Osteocyte (in vitro differentiated cells): ENCODE measurements at regions not wholly inside any gene's neighbourhood (a gene's known extent, or its start where the extent isn't known, plus 50 kb on each side); places are given as distances from the start of the nearest gene placed in this dataset.

Source experiments
- DNase-seq: peaks from one replicate; pipeline ENCODE4 v3.0.0; 2021; ENCODE audit warnings: mixed read lengths; ENCODE audit not compliant: unreplicated experiment; ENCODE audit errors: extremely low spot score
- H3K27ac Mint-ChIP-seq: one replicate; pipeline ENCODE4 v1.8.0; 2021; ENCODE audit warnings: mild to moderate bottlenecking, mixed read lengths; ENCODE audit not compliant: unreplicated experiment
- H3K27me3 Mint-ChIP-seq: one replicate; pipeline ENCODE4 v1.8.0; 2021; ENCODE audit warnings: mixed read lengths; ENCODE audit not compliant: unreplicated experiment
- H3K36me3 Mint-ChIP-seq: one replicate; pipeline ENCODE4 v1.8.0; 2021; ENCODE audit warnings: mixed read lengths; ENCODE audit not compliant: unreplicated experiment
- H3K4me1 Mint-ChIP-seq: one replicate; pipeline ENCODE4 v1.8.0; 2021; ENCODE audit warnings: mixed read lengths; ENCODE audit not compliant: unreplicated experiment
- H3K4me3 Mint-ChIP-seq: one replicate; pipeline ENCODE4 v1.8.0; 2021; ENCODE audit warnings: mild to moderate bottlenecking, moderate library complexity, mixed read lengths; ENCODE audit not compliant: unreplicated experiment
- H3K9me3 Mint-ChIP-seq: one replicate; pipeline ENCODE4 v1.8.0; 2021; ENCODE audit warnings: mixed read lengths; ENCODE audit not compliant: unreplicated experiment
- CTCF ChIP-seq: fragments of 200-600 bp; sonication (generic); IDR thresholded peaks from 2 replicates; pipeline ENCODE4 v1.5.0; 2021; ENCODE audit warnings: antibody characterized with exemption, mild to moderate bottlenecking, moderate library complexity

GRCh38 chr13:108496362-108497210, 132.8 kb upstream of the MYO16 start:
- DNase-seq: no peak
- no peaks in the 10 kb centered on the region for H3K9me3 Mint-ChIP-seq
- peaks cover 15% of the 10 kb centered on the region for H3K4me1 Mint-ChIP-seq
- H3K27ac Mint-ChIP-seq: no peak overlapping the region
- H3K4me3 Mint-ChIP-seq: peak overlapping the region; percentile 69
- H3K36me3 Mint-ChIP-seq: no peaks in the 10 kb centered on the region
- peaks cover 67% of the 10 kb centered on the region for H3K27me3 Mint-ChIP-seq
- TF ChIP-seq CTCF: no peak

GRCh38 chr13:108500711-108501110, 128.7 kb upstream of the MYO16 start:
- Mint-ChIP-seq H3K9me3 (no peaks in the 10 kb centered on the region), H3K4me1 (peaks cover 10% of the 10 kb centered on the region), H3K27me3 (peaks cover 59% of the 10 kb centered on the region), H3K4me3 (no peak overlapping the region), H3K27ac (no peak overlapping the region), H3K36me3 (no peaks in the 10 kb centered on the region)
- TF ChIP-seq CTCF: no peak
- no peak for DNase-seq

- no peaks in the 10 kb centered on the region for H3K36me3 Mint-ChIP-seq
- no peak overlapping the region for H3K27ac Mint-ChIP-seq
- H3K4me3 Mint-ChIP-seq: no peak overlapping the region
- no peaks in the 10 kb centered on the region for H3K4me1 Mint-ChIP-seq
- no peak for DNase-seq
- peaks cover 44% of the 10 kb centered on the region for H3K27me3 Mint-ChIP-seq
- peak; percentile 77 for TF ChIP-seq CTCF
- no peaks in the 10 kb centered on the region for H3K9me3 Mint-ChIP-seq
Observed at GRCh38 chr13:108508263-108508662, 121.1 kb upstream of the MYO16 start.

- H3K4me3 Mint-ChIP-seq: no peak overlapping the region
- peaks cover 60% of the 10 kb centered on the region for H3K27me3 Mint-ChIP-seq
- H3K9me3 Mint-ChIP-seq: no peaks in the 10 kb centered on the region
- no peak for TF ChIP-seq CTCF
- no peak for DNase-seq
- H3K4me1 Mint-ChIP-seq: no peaks in the 10 kb centered on the region
- H3K27ac Mint-ChIP-seq: no peak overlapping the region
- no peaks in the 10 kb centered on the region for H3K36me3 Mint-ChIP-seq
Observed at GRCh38 chr13:108525827-108526226, 103.6 kb upstream of the MYO16 start.

- DNase-seq: no peak
- Mint-ChIP-seq H3K36me3 (no peaks in the 10 kb centered on the region), H3K4me1 (no peaks in the 10 kb centered on the region), H3K27ac (no peak overlapping the region), H3K4me3 (no peak overlapping the region), H3K9me3 (no peaks in the 10 kb centered on the region), H3K27me3 (peaks cover 61% of the 10 kb centered on the region)
- no peak for TF ChIP-seq CTCF
Observed at GRCh38 chr13:108526286-108526685, 103.1 kb upstream of the MYO16 start.
